Endothelial cell of umbilical vein (primary cell): ENCODE measurements at regions not wholly inside any gene's neighbourhood (a gene's known extent, or its start where the extent isn't known, plus 50 kb on each side); places are given as distances from the start of the nearest gene placed in this dataset.

Experiments
- BruUV-seq: library from RNA; stranded (reverse); fragments of 400-500 nt; replicated peaks from 2 replicates; lab custom pipeline; 2021; lab: Mats Ljungman, UMichigan
- CTCF ChIA-PET: fragments of 300-600, 350-600 bp; sonication (Branson Sonifier 250); formaldehyde crosslinking; loops from one replicate; lab custom pipeline; 2021; ENCODE audit warnings: antibody characterized with exemption, inconsistent platforms; lab: Charles Lee
- POLR2A ChIA-PET: fragments of 300-600, 350-600 bp; sonication (Branson Sonifier 250); formaldehyde crosslinking; loops from one replicate; lab custom pipeline; 2021; ENCODE audit warnings: antibody characterized with exemption, inconsistent platforms; lab: Charles Lee
- DNase-seq: peaks from one replicate; pipeline ENCODE4 v3.0.0-alpha.2; 2011; ENCODE audit warnings: low read depth, low spot score
- FAIRE-seq: peaks from 2 replicates; lab custom pipeline; 2011; peaks lifted over from hg19 to GRCh38; lab: Jason Lieb, UNC
- H2AFZ ChIP-seq: 2 replicates; pipeline ENCODE4 v1.6.0; 2012; ENCODE audit warnings: low read depth, low read length, control low read depth, inconsistent platforms
- H3K27ac ChIP-seq: 2 replicates; pipeline ENCODE4 v1.5.1; 2011; ENCODE audit warnings: low read depth, mild to moderate bottlenecking, control low read depth, low read length, moderate library complexity; ENCODE audit not compliant: insufficient read depth
- H3K27me3 ChIP-seq, 2 experiments: 2 replicates each; pipeline versions ENCODE4 v1.6.0 to v1.6.1; 2011; ENCODE audit warnings: low read length in 2 of 2, mixed read lengths in 1 of 2; ENCODE audit not compliant: control insufficient read depth in 2 of 2, insufficient read depth in 2 of 2
- H3K36me3 ChIP-seq, 2 experiments: 2 replicates in 1 of 2; 3 replicates in 1 of 2; pipeline ENCODE4 v1.5.1; 2011; ENCODE audit warnings: low read length in 2 of 2, mild to moderate bottlenecking in 1 of 2, moderate library complexity in 1 of 2; ENCODE audit not compliant: control insufficient read depth in 2 of 2, insufficient read depth in 2 of 2; ENCODE audit errors: extremely low read depth in 1 of 2
- H3K4me1 ChIP-seq: 3 replicates; pipeline ENCODE4 v1.5.1; 2011; ENCODE audit warnings: mild to moderate bottlenecking, low read length; ENCODE audit not compliant: control insufficient read depth, insufficient read depth; ENCODE audit errors: extremely low read depth
- H3K4me2 ChIP-seq: 2 replicates; pipeline ENCODE4 v1.6.1; 2011; ENCODE audit warnings: low read length, control low read depth, mixed read lengths; ENCODE audit not compliant: insufficient read depth
- H3K4me3 ChIP-seq, 3 experiments: fragments of 200-600 bp in 1 of 3; sonication (generic), shearing (Covaris generic) in 1 of 3; replicated peaks in 1 of 3; 2 replicates each; pipeline ENCODE4 v1.5.1; 2011 to 2016; ENCODE audit warnings: control low read depth in 3 of 3, low read length in 3 of 3, mild to moderate bottlenecking in 2 of 3, inconsistent platforms in 1 of 3, low read depth in 1 of 3, moderate library complexity in 1 of 3; ENCODE audit not compliant: insufficient read depth in 1 of 3
- H3K79me2 ChIP-seq: 2 replicates; pipeline ENCODE4 v1.6.0; 2012; ENCODE audit warnings: low read length, inconsistent platforms; ENCODE audit not compliant: control insufficient read depth, insufficient read depth
- H3K9ac ChIP-seq: replicated peaks from 2 replicates; pipeline ENCODE3; 2011; ENCODE audit warnings: low read length, control low read depth; ENCODE audit not compliant: insufficient read depth; ENCODE audit errors: extremely low read depth
- H3K9me1 ChIP-seq: replicated peaks from 3 replicates; pipeline ENCODE4 v1.6.0; 2011; ENCODE audit warnings: mild to moderate bottlenecking, low read length; ENCODE audit not compliant: control insufficient read depth, insufficient read depth; ENCODE audit errors: extremely low read depth
- H3K9me3 ChIP-seq: replicated peaks from 2 replicates; pipeline ENCODE4 v1.5.1; 2012; ENCODE audit warnings: low read length, inconsistent platforms; ENCODE audit not compliant: control insufficient read depth, insufficient read depth
- H4K20me1 ChIP-seq: replicated peaks from 2 replicates; pipeline ENCODE3; 2011; ENCODE audit warnings: mild to moderate bottlenecking, low read length; ENCODE audit not compliant: control insufficient read depth, insufficient read depth; ENCODE audit errors: extremely low read depth
- EZH2 ChIP-seq: IDR thresholded peaks from 2 replicates; pipeline ENCODE4 v1.6.1; 2012; ENCODE audit warnings: borderline replicate concordance, low read depth, mild to moderate bottlenecking, moderate library complexity, low read length, inconsistent platforms; ENCODE audit not compliant: severe bottlenecking
- FOS ChIP-seq: IDR thresholded peaks from 2 replicates; pipeline ENCODE4 v1.6.1; 2011; ENCODE audit warnings: mild to moderate bottlenecking, low read length, moderate library complexity, borderline replicate concordance; ENCODE audit not compliant: insufficient read depth
- GATA2 ChIP-seq: IDR thresholded peaks from 2 replicates; pipeline ENCODE4 v1.7.0; 2011; ENCODE audit warnings: low read depth, mild to moderate bottlenecking, moderate library complexity, mixed read lengths, low read length; ENCODE audit not compliant: insufficient read length, insufficient read depth
- MAX ChIP-seq: IDR thresholded peaks from 2 replicates; pipeline ENCODE4 v1.6.1; 2011; ENCODE audit not compliant: insufficient read depth, insufficient read length
- MYC ChIP-seq: IDR thresholded peaks from one replicate; pipeline ENCODE4 v1.6.1; 2011; ENCODE audit warnings: mild to moderate bottlenecking, low read depth, low read length
- POLR2A ChIP-seq: IDR thresholded peaks from 2 replicates; pipeline ENCODE4 v1.6.1; 2012; ENCODE audit warnings: low read depth, mild to moderate bottlenecking, control low read depth, low read length
- POLR2AphosphoS5 ChIP-seq: IDR thresholded peaks from 2 replicates; pipeline ENCODE4 v1.6.1; 2012; ENCODE audit warnings: low read depth, mild to moderate bottlenecking, control low read depth, low read length, moderate library complexity; ENCODE audit not compliant: insufficient read depth
- dilution Hi-C: fragments of 300-500 bp; cut with MboI; formaldehyde crosslinking; loops from one replicate; pipeline ENCODE4 v1.15.0; 2019; ENCODE audit warnings: low sequenced_read_pairs; ENCODE audit not compliant: extremely low pct_ligation_motif_present
- intact Hi-C: fragments of 100-400 bp; cut with micrococcal nuclease; formaldehyde crosslinking; loops from one replicate; pipeline ENCODE4 v1.10.0; 2022
- TF ChIP-seq, protein P1 (sequence below), 2 donors: IDR thresholded peaks; 1 replicate in 1 of 2; 2 replicates in 1 of 2; pipeline ENCODE4 v1.5.1; 2011; ENCODE audit warnings: low read length in 2 of 2, mild to moderate bottlenecking in 2 of 2, moderate library complexity in 2 of 2, control low read depth in 1 of 2, inconsistent platforms in 1 of 2, low read depth in 1 of 2; ENCODE audit not compliant: insufficient read depth in 1 of 2; ENCODE audit errors: extremely low read depth in 1 of 2

DNA sequence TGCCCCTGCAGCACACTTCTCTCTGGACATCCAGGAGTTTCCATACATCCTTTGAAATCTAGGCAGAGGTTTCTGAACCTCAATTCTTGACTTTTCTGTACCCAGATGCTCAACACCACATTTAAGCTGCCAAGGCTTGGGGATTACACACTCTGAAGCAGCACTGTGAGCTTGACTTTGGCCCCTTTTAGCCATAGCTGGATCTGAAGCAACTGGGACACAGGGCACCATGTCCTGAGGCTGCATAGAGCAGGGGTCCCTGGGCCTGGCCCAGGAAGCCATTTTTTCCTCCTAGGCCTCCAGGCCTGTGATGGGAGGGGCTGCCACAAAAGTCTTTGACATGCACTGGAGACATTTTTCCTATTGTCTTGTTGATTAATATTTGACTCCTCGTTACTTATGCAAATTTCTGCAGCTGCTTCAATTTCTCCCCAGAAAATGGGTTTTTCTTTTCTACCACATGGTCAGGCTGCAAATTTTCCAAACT, 694.0 kb downstream of the DIPK2A start:
- no peak for FAIRE-seq
- Histone ChIP-seq H3K9me3 (no peaks in the 10 kb centered on the region), H3K79me2 (no peaks in the 10 kb centered on the region), H3K9ac (no peak overlapping the region), H3K27me3 (no peaks in the 10 kb centered on the region), H3K4me2 (no peak overlapping the region), H2AFZ (no peak overlapping the region), H3K4me1 (no peaks in the 10 kb centered on the region), H3K4me3 (no peak overlapping the region), H4K20me1 (no peaks in the 10 kb centered on the region), H3K27ac (no peak overlapping the region), H3K9me1 (no peaks in the 10 kb centered on the region), H3K36me3 (no peaks in the 10 kb centered on the region)
- CTCF ChIA-PET, result no interaction called here
- dilution Hi-C loops, result no loop called here
- TF ChIP-seq MAX (no peak), POLR2A (no peak), GATA2 (no peak), FOS (no peak), EZH2 (no peak), POLR2AphosphoS5 (no peak), MYC (no peak)
- TF ChIP-seq, protein P1, sequence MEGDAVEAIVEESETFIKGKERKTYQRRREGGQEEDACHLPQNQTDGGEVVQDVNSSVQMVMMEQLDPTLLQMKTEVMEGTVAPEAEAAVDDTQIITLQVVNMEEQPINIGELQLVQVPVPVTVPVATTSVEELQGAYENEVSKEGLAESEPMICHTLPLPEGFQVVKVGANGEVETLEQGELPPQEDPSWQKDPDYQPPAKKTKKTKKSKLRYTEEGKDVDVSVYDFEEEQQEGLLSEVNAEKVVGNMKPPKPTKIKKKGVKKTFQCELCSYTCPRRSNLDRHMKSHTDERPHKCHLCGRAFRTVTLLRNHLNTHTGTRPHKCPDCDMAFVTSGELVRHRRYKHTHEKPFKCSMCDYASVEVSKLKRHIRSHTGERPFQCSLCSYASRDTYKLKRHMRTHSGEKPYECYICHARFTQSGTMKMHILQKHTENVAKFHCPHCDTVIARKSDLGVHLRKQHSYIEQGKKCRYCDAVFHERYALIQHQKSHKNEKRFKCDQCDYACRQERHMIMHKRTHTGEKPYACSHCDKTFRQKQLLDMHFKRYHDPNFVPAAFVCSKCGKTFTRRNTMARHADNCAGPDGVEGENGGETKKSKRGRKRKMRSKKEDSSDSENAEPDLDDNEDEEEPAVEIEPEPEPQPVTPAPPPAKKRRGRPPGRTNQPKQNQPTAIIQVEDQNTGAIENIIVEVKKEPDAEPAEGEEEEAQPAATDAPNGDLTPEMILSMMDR (IDR thresholded peaks at IDR 0.05; ENCODE audit: extremely low read depth in 1 of 2, insufficient read depth in 1 of 2, low read depth in 1 of 2, low read length in 2 of 2), result no peak
- intact Hi-C loops, result no loop called here
- POLR2A ChIA-PET, result no interaction called here
- no peak for DNase-seq
- no TSS peak for BruUV-seq
